NCI-H2227 (cell line): ENCODE measurements at regions not wholly inside any gene's neighbourhood (a gene's known extent, or its start where the extent isn't known, plus 50 kb on each side); places are given as distances from the start of the nearest gene placed in this dataset.

Experiments used
- DNase-seq: peaks from one replicate; lab custom pipeline; 2025; ENCODE audit not compliant: unreplicated experiment; lab: John Stamatoyannopoulos, UW

- no peak for DNase-seq
These were observed 294.8 kb upstream of the C2CD4B start for GRCh38 chr15:62459875-62460274.

GRCh38 chr15:62462268-62462667 lies 297.2 kb upstream of the C2CD4B start:
- DNase-seq: no peak

- no peak for DNase-seq
These were observed 297.6 kb upstream of the C2CD4B start for GRCh38 chr15:62462721-62463120.

GRCh38 chr15:62464705-62465104 lies 299.6 kb upstream of the C2CD4B start:
- no peak for DNase-seq

- DNase-seq: no peak
These were observed 300.1 kb upstream of the C2CD4B start for GRCh38 chr15:62465173-62465572.

GRCh38 chr15:62469478-62469873 lies 304.4 kb upstream of the C2CD4B start:
- DNase-seq: no peak

GRCh38 chr15:62469874-62470688 lies 305.0 kb upstream of the C2CD4B start:
- DNase-seq: no peak

GRCh38 chr15:62472616-62473299 lies 307.7 kb upstream of the C2CD4B start:
- DNase-seq: no peak

- no peak for DNase-seq
These were observed 309.1 kb upstream of the C2CD4B start for GRCh38 chr15:62474021-62474770.

- DNase-seq: no peak
These were observed 309.7 kb upstream of the C2CD4B start for GRCh38 chr15:62474771-62475124.

- no peak for DNase-seq
These were observed 310.5 kb upstream of the C2CD4B start for GRCh38 chr15:62475591-62475990.

GRCh38 chr15:62476163-62476562 lies 311.1 kb upstream of the C2CD4B start:
- DNase-seq: no peak

GRCh38 chr15:62477929-62478328 lies 312.8 kb upstream of the C2CD4B start:
- DNase-seq: no peak

- DNase-seq: no peak
These were observed 317.8 kb upstream of the C2CD4B start for GRCh38 chr15:62482785-62483429.

GRCh38 chr15:62483814-62484213 lies 318.7 kb upstream of the C2CD4B start:
- DNase-seq: no peak

- no peak for DNase-seq
These were observed 320.2 kb upstream of the C2CD4B start for GRCh38 chr15:62485170-62485720.

- no peak for DNase-seq
These were observed 321.0 kb upstream of the C2CD4B start for GRCh38 chr15:62486041-62486440.

GRCh38 chr15:62488387-62488786 lies 323.3 kb upstream of the C2CD4B start:
- no peak for DNase-seq

- no peak for DNase-seq
These were observed 326.6 kb upstream of the C2CD4B start for GRCh38 chr15:62491642-62492041.

- no peak for DNase-seq
These were observed 327.8 kb upstream of the C2CD4B start for GRCh38 chr15:62492900-62493299.

GRCh38 chr15:62494197-62494596 lies 329.1 kb upstream of the C2CD4B start:
- no peak for DNase-seq
